Upper lobe of left lung (tissue), 6 donors: ENCODE measurements at regions not wholly inside any gene's neighbourhood (a gene's known extent, or its start where the extent isn't known, plus 50 kb on each side); places are given as distances from the start of the nearest gene placed in this dataset.

Experiments
- ATAC-seq, 2 donors: fragments of 200-7000 bp; cut with Tn5 transposase; one replicate each; pipeline ENCODE4 v1.9.1; 2022; ENCODE audit warnings: mild to moderate bottlenecking in 2 of 2, moderate library complexity in 2 of 2; ENCODE audit not compliant: low FRiP score in 2 of 2
- DNase-seq, 2 donors: peaks; one replicate each; pipeline ENCODE4 v3.0.0-alpha.2; 2019 to 2020
- H3K27ac ChIP-seq, 4 donors: fragments of 200-600 bp; sonication (generic); one replicate each; pipeline ENCODE4 v1.5.1; 2016 to 2019
- H3K27me3 ChIP-seq, 4 donors: fragments of 200-600 bp; sonication (generic); one replicate each; pipeline ENCODE4 v1.5.1; 2017 to 2019
- H3K36me3 ChIP-seq, 4 donors: fragments of 200-600 bp; sonication (generic); one replicate each; pipeline ENCODE4 v1.5.1; 2016 to 2019
- H3K4me1 ChIP-seq, 4 donors: fragments of 200-600 bp; sonication (generic); one replicate each; pipeline ENCODE4 v1.5.1; 2018 to 2019
- H3K4me3 ChIP-seq, 4 donors: fragments of 200-600 bp; sonication (generic); one replicate each; pipeline ENCODE4 v1.5.1; 2017 to 2019; ENCODE audit warnings: mild to moderate bottlenecking in 2 of 4, moderate library complexity in 1 of 4
- H3K9me3 ChIP-seq, 4 donors: fragments of 200-600 bp; sonication (generic); one replicate each; pipeline ENCODE4 v1.5.1; 2018 to 2019
- CTCF ChIP-seq, 6 experiments: fragments of 450-650 bp in 4 of 6; fragments of 200-600 bp in 2 of 6; sonication (generic) in 2 of 6; IDR thresholded peaks; one replicate each; pipeline ENCODE4 v1.5.1; 2016 to 2019; ENCODE audit warnings: antibody characterized with exemption in 6 of 6
- EP300 ChIP-seq, 4 donors: sonication (generic); formaldehyde crosslinking; IDR thresholded peaks; one replicate each; pipeline ENCODE4 v1.5.1; 2017; ENCODE audit warnings: antibody characterized with exemption in 4 of 4, control low read depth in 2 of 4
- POLR2A ChIP-seq, 4 donors: fragments of 450-650 bp; IDR thresholded peaks; one replicate each; pipeline ENCODE4 v1.5.1; 2016 to 2017; ENCODE audit warnings: antibody characterized with exemption in 4 of 4, mild to moderate bottlenecking in 2 of 4
- POLR2AphosphoS5 ChIP-seq, 2 donors: sonication (generic); formaldehyde crosslinking; IDR thresholded peaks; one replicate each; pipeline ENCODE4 v1.5.1; 2017; ENCODE audit warnings: antibody characterized with exemption in 2 of 2
- WGBS, 2 donors: methylation state at CpG; one replicate each; pipeline ENCODE4 v1.1.5; 2017 to 2018; 5-methylcytosine and 5-hydroxymethylcytosine counted together
- donor health status: DM: no; HTN: no; CAD: no; lungs with moderate emphysema.
- donor health status: DM: no; HTN: yes; CAD: no; lungs with severe emphysema.

- Histone ChIP-seq H3K4me3 (no peak overlapping the region), H3K36me3 (no peaks in the 10 kb centered on the region), H3K27ac (no peak overlapping the region), H3K4me1 (no peaks in the 10 kb centered on the region), H3K27me3 (no peaks in the 10 kb centered on the region), H3K9me3 (no peaks in the 10 kb centered on the region)
- TF ChIP-seq POLR2AphosphoS5 (IDR thresholded peaks at IDR 0.05) = no peak
- TF ChIP-seq CTCF (IDR thresholded peaks at IDR 0.05) = no peak
- WGBS, 2 donors = 77 to 86% methylated on average over 7 of the region's 7 CpGs
- DNase-seq = no peak
- no peak for ATAC-seq
Observed at GRCh38 chr11:112400476-112401014, 139.9 kb upstream of the PLET1 start.

GRCh38 chr11:112401036-112401769, 140.5 kb upstream of the PLET1 start:
- no peaks in the 10 kb centered on the region for H3K4me1 ChIP-seq
- H3K36me3 ChIP-seq = no peaks in the 10 kb centered on the region
- DNase-seq (no peak), ATAC-seq (no peak)
- H3K27me3 ChIP-seq = no peaks in the 10 kb centered on the region
- no peak overlapping the region for H3K27ac ChIP-seq
- WGBS, 2 donors = 74 to 83% methylated on average over 6 to 7 of the region's 7 CpGs
- TF ChIP-seq CTCF (IDR thresholded peaks at IDR 0.05) (no peak), POLR2A (IDR thresholded peaks at IDR 0.05) (no peak), POLR2AphosphoS5 (IDR thresholded peaks at IDR 0.05) (no peak), EP300 (IDR thresholded peaks at IDR 0.05) (no peak)
- H3K9me3 ChIP-seq = no peaks in the 10 kb centered on the region
- no peak overlapping the region for H3K4me3 ChIP-seq

GRCh38 chr11:112403432-112403831, 142.8 kb upstream of the PLET1 start:
- H3K27ac ChIP-seq = no peak overlapping the region
- DNase-seq (no peak), ATAC-seq (no peak)
- no peaks in the 10 kb centered on the region for H3K4me1 ChIP-seq
- 76 to 95% methylated on average over 4 to 5 of the region's 5 CpGs for WGBS, 2 donors
- no peaks in the 10 kb centered on the region for H3K36me3 ChIP-seq
- no peaks in the 10 kb centered on the region for H3K9me3 ChIP-seq
- H3K27me3 ChIP-seq = no peaks in the 10 kb centered on the region
- TF ChIP-seq CTCF (IDR thresholded peaks at IDR 0.05) (no peak), POLR2AphosphoS5 (IDR thresholded peaks at IDR 0.05) (no peak), POLR2A (IDR thresholded peaks at IDR 0.05) (no peak), EP300 (IDR thresholded peaks at IDR 0.05) (no peak)
- no peak overlapping the region for H3K4me3 ChIP-seq

- WGBS, 2 donors = 61 to 64% methylated on average over 1 of the region's 1 CpG
- no peak overlapping the region for H3K4me3 ChIP-seq
- ATAC-seq = no peak
Observed at GRCh38 chr11:112404112-112404511, 143.5 kb upstream of the PLET1 start.

More at GRCh38 chr11:112404112-112404511, 143.5 kb upstream of the PLET1 start:
- DNase-seq = no peak
- Histone ChIP-seq H3K36me3 (no peaks in the 10 kb centered on the region), H3K27me3 (no peaks in the 10 kb centered on the region), H3K27ac (no peak overlapping the region), H3K9me3 (no peaks in the 10 kb centered on the region), H3K4me1 (no peaks in the 10 kb centered on the region)
- TF ChIP-seq EP300 (IDR thresholded peaks at IDR 0.05) = no peak
- TF ChIP-seq CTCF (IDR thresholded peaks at IDR 0.05) = no peak
- TF ChIP-seq POLR2A (IDR thresholded peaks at IDR 0.05) = no peak
- TF ChIP-seq POLR2AphosphoS5 (IDR thresholded peaks at IDR 0.05) = no peak
